Osteoblast (primary cell): ENCODE measurements at regions not wholly inside any gene's neighbourhood (a gene's known extent, or its start where the extent isn't known, plus 50 kb on each side); places are given as distances from the start of the nearest gene placed in this dataset.

Experiments used
- DNase-seq: peaks from one replicate; pipeline ENCODE4 v3.0.0; 2011; ENCODE audit warnings: low spot score, mixed read lengths; ENCODE audit not compliant: insufficient read length; ENCODE audit errors: missing footprints
- H2AFZ ChIP-seq: 2 replicates; pipeline ENCODE4 v1.6.0; 2011; ENCODE audit warnings: mild to moderate bottlenecking, low read length
- H3K27ac ChIP-seq: 2 replicates; pipeline ENCODE4 v1.5.1; 2011; ENCODE audit warnings: mild to moderate bottlenecking, low read depth, low read length, moderate library complexity
- H3K27me3 ChIP-seq: 2 replicates; pipeline ENCODE4 v1.6.0; 2012; ENCODE audit warnings: mild to moderate bottlenecking, control low read depth, inconsistent platforms, low read length, moderate library complexity; ENCODE audit not compliant: insufficient read depth
- H3K36me3 ChIP-seq: 2 replicates; pipeline ENCODE4 v1.5.1; 2011; ENCODE audit warnings: mild to moderate bottlenecking, low read length, control low read depth, moderate library complexity; ENCODE audit not compliant: insufficient read depth
- H3K4me1 ChIP-seq: 2 replicates; pipeline ENCODE4 v1.5.1; 2011; ENCODE audit warnings: mild to moderate bottlenecking, low read length, control low read depth, moderate library complexity; ENCODE audit not compliant: insufficient read depth
- H3K4me2 ChIP-seq: 2 replicates; pipeline ENCODE4 v1.6.0; 2011; ENCODE audit warnings: mild to moderate bottlenecking, low read length; ENCODE audit not compliant: insufficient read depth
- H3K4me3 ChIP-seq: fragments of 200-600 bp; sonication (generic); 3 replicates; pipeline ENCODE4 v1.5.1; 2012; ENCODE audit warnings: mild to moderate bottlenecking, low read length, inconsistent platforms; ENCODE audit not compliant: insufficient read depth
- H3K79me2 ChIP-seq: 2 replicates; pipeline ENCODE4 v1.6.0; 2012; ENCODE audit warnings: mild to moderate bottlenecking, low read length, control low read depth, inconsistent platforms; ENCODE audit not compliant: insufficient read depth
- H3K9me3 ChIP-seq: 2 replicates; pipeline ENCODE4 v1.5.1; 2011; ENCODE audit warnings: low read depth, low read length, control low read depth
- H4K20me1 ChIP-seq: 2 replicates; pipeline ENCODE4 v1.6.0; 2012; ENCODE audit warnings: mild to moderate bottlenecking, low read length, control low read depth; ENCODE audit not compliant: insufficient read depth
- TF ChIP-seq, protein P1 (sequence below): IDR thresholded peaks from 2 replicates; pipeline ENCODE4 v1.5.1; 2011; ENCODE audit warnings: mild to moderate bottlenecking, low read depth, low read length, moderate library complexity; ENCODE audit errors: extremely low read depth

DNA sequence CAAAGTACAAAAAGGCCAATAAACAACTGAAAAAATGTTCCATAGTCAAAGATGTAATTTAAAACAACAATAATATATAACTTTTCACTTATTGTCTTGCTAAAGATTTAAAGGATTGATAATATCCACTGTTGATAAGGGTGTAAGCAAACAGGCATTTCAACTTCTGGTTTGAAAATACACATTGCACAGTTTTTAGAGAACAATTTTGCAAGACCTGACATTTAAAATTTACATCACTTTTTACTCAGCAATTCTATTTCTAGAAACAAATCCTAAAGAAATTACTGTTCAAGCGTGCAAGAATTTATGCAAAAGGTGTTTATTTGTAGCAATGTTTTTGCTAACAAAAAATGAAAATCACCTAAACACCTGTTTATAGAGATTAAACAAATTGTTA is 120.4 kb downstream of the TDRD15 start:
- Histone ChIP-seq H3K79me2 (no peaks in the 10 kb centered on the region), H3K9me3 (no peaks in the 10 kb centered on the region), H3K4me2 (no peak overlapping the region), H3K36me3 (no peaks in the 10 kb centered on the region), H3K27me3 (no peaks in the 10 kb centered on the region), H2AFZ (no peak overlapping the region), H3K4me1 (no peaks in the 10 kb centered on the region), H3K4me3 (no peak overlapping the region), H3K27ac (no peak overlapping the region), H4K20me1 (no peaks in the 10 kb centered on the region)
- TF ChIP-seq, protein P1, sequence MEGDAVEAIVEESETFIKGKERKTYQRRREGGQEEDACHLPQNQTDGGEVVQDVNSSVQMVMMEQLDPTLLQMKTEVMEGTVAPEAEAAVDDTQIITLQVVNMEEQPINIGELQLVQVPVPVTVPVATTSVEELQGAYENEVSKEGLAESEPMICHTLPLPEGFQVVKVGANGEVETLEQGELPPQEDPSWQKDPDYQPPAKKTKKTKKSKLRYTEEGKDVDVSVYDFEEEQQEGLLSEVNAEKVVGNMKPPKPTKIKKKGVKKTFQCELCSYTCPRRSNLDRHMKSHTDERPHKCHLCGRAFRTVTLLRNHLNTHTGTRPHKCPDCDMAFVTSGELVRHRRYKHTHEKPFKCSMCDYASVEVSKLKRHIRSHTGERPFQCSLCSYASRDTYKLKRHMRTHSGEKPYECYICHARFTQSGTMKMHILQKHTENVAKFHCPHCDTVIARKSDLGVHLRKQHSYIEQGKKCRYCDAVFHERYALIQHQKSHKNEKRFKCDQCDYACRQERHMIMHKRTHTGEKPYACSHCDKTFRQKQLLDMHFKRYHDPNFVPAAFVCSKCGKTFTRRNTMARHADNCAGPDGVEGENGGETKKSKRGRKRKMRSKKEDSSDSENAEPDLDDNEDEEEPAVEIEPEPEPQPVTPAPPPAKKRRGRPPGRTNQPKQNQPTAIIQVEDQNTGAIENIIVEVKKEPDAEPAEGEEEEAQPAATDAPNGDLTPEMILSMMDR = no peak
- DNase-seq = no peak

DNA sequence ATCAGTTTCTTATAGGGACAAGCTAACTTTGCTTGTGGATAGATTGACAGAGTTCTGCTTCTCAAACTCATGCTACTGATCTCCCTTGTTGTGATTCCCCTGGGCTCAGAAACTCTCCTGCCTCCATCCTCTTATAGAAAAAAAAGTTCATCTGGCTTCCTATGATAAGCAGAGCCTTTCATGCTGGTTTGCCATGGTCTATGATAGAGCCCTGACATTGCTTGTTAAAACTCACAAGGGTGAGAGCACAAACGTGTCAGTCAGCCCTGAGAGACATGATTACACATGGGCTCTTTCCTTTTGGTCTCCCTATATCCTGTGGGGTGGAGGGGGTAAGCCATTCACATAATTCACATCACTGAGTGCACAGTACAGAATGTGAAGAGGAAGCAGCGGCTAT is 121.8 kb downstream of the TDRD15 start:
- H3K36me3 ChIP-seq = no peaks in the 10 kb centered on the region
- H2AFZ ChIP-seq = no peak overlapping the region
- no peak for DNase-seq
- TF ChIP-seq, protein P1 = no peak
- no peaks in the 10 kb centered on the region for H4K20me1 ChIP-seq
- no peaks in the 10 kb centered on the region for H3K79me2 ChIP-seq
- H3K9me3 ChIP-seq = no peaks in the 10 kb centered on the region
- no peaks in the 10 kb centered on the region for H3K4me1 ChIP-seq
- H3K4me3 ChIP-seq = no peak overlapping the region
- no peak overlapping the region for H3K4me2 ChIP-seq
- H3K27me3 ChIP-seq = no peaks in the 10 kb centered on the region
- H3K27ac ChIP-seq = no peak overlapping the region

DNA sequence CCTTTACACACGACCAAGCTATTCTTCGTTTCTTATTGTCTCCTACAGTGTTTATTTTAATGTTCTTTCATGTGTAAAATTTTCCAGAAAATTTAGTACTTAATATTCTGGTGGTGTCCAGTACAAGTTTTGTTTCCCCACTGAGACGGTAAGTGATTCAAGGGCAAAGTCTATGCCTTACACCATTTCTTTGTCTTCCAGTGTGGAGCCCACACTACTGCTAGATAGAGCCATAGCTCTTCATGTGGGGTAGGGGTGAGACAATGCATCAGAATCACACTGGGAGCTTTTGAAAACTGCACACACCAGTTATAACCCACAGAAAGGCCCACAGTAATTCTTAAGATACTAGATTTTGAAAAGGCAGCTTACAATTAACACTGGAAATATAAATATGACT is 125.6 kb downstream of the TDRD15 start:
- no peaks in the 10 kb centered on the region for H3K79me2 ChIP-seq
- H3K4me1 ChIP-seq = no peaks in the 10 kb centered on the region
- H3K4me3 ChIP-seq = no peak overlapping the region
- TF ChIP-seq, protein P1 = no peak
- no peaks in the 10 kb centered on the region for H3K9me3 ChIP-seq
- no peaks in the 10 kb centered on the region for H3K27me3 ChIP-seq
- no peak overlapping the region for H3K27ac ChIP-seq
- no peak for DNase-seq
- H3K36me3 ChIP-seq = no peaks in the 10 kb centered on the region
- H3K4me2 ChIP-seq = no peak overlapping the region
- H4K20me1 ChIP-seq = no peaks in the 10 kb centered on the region
- no peak overlapping the region for H2AFZ ChIP-seq

DNA sequence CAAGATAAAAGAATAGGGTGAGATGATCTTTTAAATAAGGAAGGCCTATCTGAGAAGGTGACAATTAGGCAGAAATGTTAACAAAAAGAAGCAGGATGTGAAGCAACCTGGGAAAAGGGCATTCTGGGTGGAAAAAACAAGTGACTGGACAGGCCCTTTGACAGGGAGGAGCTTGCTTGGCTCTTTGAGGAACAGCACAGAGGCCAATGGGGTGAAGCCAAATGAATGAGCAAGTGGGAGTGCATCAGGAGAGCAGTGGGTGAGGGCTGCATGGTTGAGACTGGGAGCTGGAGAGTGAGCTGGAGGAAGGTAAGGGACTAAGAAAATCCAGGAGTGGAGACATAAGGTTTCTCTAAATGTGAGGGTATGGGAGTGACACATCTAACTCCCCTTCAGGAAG is 126.9 kb downstream of the TDRD15 start:
- no peak for DNase-seq
- H3K9me3 ChIP-seq = no peaks in the 10 kb centered on the region
- no peak overlapping the region for H3K4me3 ChIP-seq
- no peaks in the 10 kb centered on the region for H3K36me3 ChIP-seq
- H3K27ac ChIP-seq = no peak overlapping the region
- TF ChIP-seq, protein P1 = no peak
- no peak overlapping the region for H2AFZ ChIP-seq
- no peak overlapping the region for H3K4me2 ChIP-seq
- no peaks in the 10 kb centered on the region for H3K4me1 ChIP-seq
- no peaks in the 10 kb centered on the region for H4K20me1 ChIP-seq
- no peaks in the 10 kb centered on the region for H3K79me2 ChIP-seq
- H3K27me3 ChIP-seq = no peaks in the 10 kb centered on the region
